ENCODE measurements at regions not wholly inside any gene's neighbourhood (a gene's known extent, or its start where the extent isn't known, plus 50 kb on each side); places are given as distances from the start of the nearest gene placed in this dataset.

DNA sequence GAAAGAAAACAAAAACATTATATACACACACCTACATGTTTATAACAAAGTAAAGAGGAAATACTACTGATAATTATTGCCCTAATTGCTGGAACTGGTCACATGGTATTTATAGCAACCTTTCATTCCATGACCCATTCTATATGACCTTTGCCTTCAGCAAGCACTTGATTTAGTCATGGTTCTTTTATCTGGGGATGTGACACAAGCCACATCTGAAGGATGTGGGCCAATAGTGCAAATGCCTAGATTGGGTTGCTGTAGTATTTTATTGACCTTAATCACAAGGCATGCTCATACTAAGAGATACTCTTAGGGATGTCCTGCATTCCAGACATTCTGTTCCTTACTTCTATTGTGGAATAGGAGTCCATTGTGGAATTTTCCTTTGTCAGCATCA, 723.5 kb upstream of the POM121L12 start:
- TF ChIP-seq, protein P1, sequence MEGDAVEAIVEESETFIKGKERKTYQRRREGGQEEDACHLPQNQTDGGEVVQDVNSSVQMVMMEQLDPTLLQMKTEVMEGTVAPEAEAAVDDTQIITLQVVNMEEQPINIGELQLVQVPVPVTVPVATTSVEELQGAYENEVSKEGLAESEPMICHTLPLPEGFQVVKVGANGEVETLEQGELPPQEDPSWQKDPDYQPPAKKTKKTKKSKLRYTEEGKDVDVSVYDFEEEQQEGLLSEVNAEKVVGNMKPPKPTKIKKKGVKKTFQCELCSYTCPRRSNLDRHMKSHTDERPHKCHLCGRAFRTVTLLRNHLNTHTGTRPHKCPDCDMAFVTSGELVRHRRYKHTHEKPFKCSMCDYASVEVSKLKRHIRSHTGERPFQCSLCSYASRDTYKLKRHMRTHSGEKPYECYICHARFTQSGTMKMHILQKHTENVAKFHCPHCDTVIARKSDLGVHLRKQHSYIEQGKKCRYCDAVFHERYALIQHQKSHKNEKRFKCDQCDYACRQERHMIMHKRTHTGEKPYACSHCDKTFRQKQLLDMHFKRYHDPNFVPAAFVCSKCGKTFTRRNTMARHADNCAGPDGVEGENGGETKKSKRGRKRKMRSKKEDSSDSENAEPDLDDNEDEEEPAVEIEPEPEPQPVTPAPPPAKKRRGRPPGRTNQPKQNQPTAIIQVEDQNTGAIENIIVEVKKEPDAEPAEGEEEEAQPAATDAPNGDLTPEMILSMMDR (conservative IDR thresholded peaks at IDR 0.05) = no peak
- Histone ChIP-seq H3K4me1 (ENCODE audit: control insufficient read depth, insufficient read depth, low read length) (no peaks in the 10 kb centered on the region), H3K4me3 (ENCODE audit: low read length) (no peak overlapping the region), H3K27me3 (ENCODE audit: control insufficient read depth, insufficient read depth, low read length, poor library complexity, severe bottlenecking) (no peaks in the 10 kb centered on the region), H3K36me3 (ENCODE audit: control insufficient read depth, insufficient read depth, low read length) (no peaks in the 10 kb centered on the region), H3K9ac (ENCODE audit: extremely low read depth, low read length, poor library complexity, severe bottlenecking) (no peak overlapping the region), H3K9me3 (ENCODE audit: control insufficient read depth, low read length) (no peaks in the 10 kb centered on the region), H3K27ac (ENCODE audit: low read depth, low read length) (no peak overlapping the region)
- Mint-ChIP-seq H3K4me1 (no peaks in the 10 kb centered on the region), H3K27ac (no peak overlapping the region), H3K36me3 (ENCODE audit: low read depth) (no peaks in the 10 kb centered on the region), H3K27me3 (ENCODE audit: insufficient read depth) (no peaks in the 10 kb centered on the region), H3K4me3 (no peak overlapping the region), H3K9me3 (peaks cover 3% of the 10 kb centered on the region)
- DNase-seq = no peak

DNA sequence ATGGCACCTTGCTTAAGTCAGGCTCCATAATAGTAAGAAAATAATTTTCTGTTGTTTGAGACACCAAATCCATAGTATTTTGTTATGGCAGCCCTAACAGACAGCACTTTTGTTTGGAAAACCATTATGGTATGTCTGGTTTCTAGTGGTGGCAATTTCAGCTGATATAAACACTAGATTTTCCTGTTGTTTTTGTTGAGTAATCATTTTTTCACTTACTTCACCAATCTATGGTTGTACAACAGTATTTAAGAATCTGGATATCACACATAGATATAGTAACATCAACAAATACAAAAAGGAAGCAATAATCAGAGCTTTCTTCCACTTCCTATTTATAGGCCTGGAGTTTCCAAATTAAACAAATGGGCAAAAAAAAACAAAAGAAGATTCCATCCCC, 725.8 kb upstream of the POM121L12 start:
- Histone ChIP-seq H3K4me3 (ENCODE audit: low read length) (no peak overlapping the region), H3K4me1 (ENCODE audit: control insufficient read depth, insufficient read depth, low read length) (no peaks in the 10 kb centered on the region), H3K9me3 (ENCODE audit: control insufficient read depth, low read length) (no peaks in the 10 kb centered on the region), H3K9ac (ENCODE audit: extremely low read depth, low read length, poor library complexity, severe bottlenecking) (no peak overlapping the region), H3K27ac (ENCODE audit: low read depth, low read length) (no peak overlapping the region), H3K27me3 (ENCODE audit: control insufficient read depth, insufficient read depth, low read length, poor library complexity, severe bottlenecking) (no peaks in the 10 kb centered on the region), H3K36me3 (ENCODE audit: control insufficient read depth, insufficient read depth, low read length) (no peaks in the 10 kb centered on the region)
- H3K27me3 Mint-ChIP-seq (ENCODE audit: insufficient read depth) = no peaks in the 10 kb centered on the region
- H3K4me3 Mint-ChIP-seq = no peak overlapping the region
- H3K27ac Mint-ChIP-seq = no peak overlapping the region
- no peaks in the 10 kb centered on the region for H3K36me3 Mint-ChIP-seq (ENCODE audit: low read depth)
- TF ChIP-seq, protein P1 (conservative IDR thresholded peaks at IDR 0.05) = no peak
- no peak for DNase-seq
- no peaks in the 10 kb centered on the region for H3K9me3 Mint-ChIP-seq
- no peaks in the 10 kb centered on the region for H3K4me1 Mint-ChIP-seq

DNA sequence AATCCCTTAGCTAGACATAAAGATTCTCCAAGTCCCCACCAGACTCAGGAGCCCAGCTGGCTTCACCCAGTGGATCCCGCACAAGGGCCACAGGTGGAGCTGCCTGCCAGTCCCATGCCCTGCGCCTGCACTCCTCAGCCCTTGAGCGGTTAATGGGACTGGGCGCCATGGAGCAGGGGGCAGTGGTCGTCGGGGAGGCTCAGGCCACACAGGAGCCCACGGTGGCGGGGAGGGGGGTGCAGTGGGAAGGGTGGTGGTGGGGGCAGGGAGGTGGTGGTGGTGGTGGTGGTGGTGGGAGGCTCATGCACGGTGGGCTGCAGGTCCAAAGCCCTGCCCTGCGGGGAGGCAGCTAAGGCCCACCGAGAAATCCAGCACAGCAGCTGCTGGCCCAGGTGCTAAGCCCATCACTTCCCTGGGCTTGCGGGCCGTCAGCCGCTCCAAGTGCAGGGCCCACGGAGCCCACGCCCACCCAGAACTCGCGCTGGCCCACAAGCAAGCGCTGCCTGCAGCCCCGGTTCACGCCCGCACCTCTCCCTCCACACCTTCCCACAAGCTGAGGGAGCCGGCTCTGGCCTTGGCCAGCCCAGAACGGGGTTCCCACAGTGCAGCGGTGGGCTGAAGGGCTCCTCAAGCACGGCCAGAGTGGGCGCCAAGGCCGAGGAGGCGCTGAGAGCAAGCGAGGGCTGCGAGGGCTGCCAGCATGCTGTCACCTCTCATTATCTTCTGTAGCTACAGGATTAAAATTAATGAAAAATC, 732.5 kb upstream of the POM121L12 start:
- H3K36me3 ChIP-seq (ENCODE audit: control insufficient read depth, insufficient read depth, low read length) = no peaks in the 10 kb centered on the region
- no peaks in the 10 kb centered on the region for H3K27me3 ChIP-seq (ENCODE audit: control insufficient read depth, insufficient read depth, low read length, poor library complexity, severe bottlenecking)
- no peak overlapping the region for H3K9ac ChIP-seq (ENCODE audit: extremely low read depth, low read length, poor library complexity, severe bottlenecking)
- no peak overlapping the region for H3K4me3 ChIP-seq (ENCODE audit: low read length)
- no peaks in the 10 kb centered on the region for H3K4me1 Mint-ChIP-seq
- H3K27ac Mint-ChIP-seq = no peak overlapping the region
- 97% methylated on average over 27 of the region's 31 CpGs; no CpG with 5 or more reads in 1 of the 2 experiments for WGBS, 2 experiments (ENCODE audit: insufficient coverage in 1 of 2, insufficient read length in 1 of 2)
- H3K27me3 Mint-ChIP-seq (ENCODE audit: insufficient read depth) = no peaks in the 10 kb centered on the region
- H3K4me1 ChIP-seq (ENCODE audit: control insufficient read depth, insufficient read depth, low read length) = no peaks in the 10 kb centered on the region
- TF ChIP-seq, protein P1 (conservative IDR thresholded peaks at IDR 0.05) = no peak
- DNase-seq = no peak
- no peak overlapping the region for H3K4me3 Mint-ChIP-seq
- H3K9me3 ChIP-seq (ENCODE audit: control insufficient read depth, low read length) = no peaks in the 10 kb centered on the region
- no peaks in the 10 kb centered on the region for H3K36me3 Mint-ChIP-seq (ENCODE audit: low read depth)
- no peak overlapping the region for H3K27ac ChIP-seq (ENCODE audit: low read depth, low read length)
- peaks cover 12% of the 10 kb centered on the region for H3K9me3 Mint-ChIP-seq
